K562 (cell line): ENCODE measurements at regions not wholly inside any gene's neighbourhood (a gene's known extent, or its start where the extent isn't known, plus 50 kb on each side); places are given as distances from the start of the nearest gene placed in this dataset.

ENCODE experiments used
- ATAC-seq: fragments of 200-7000 bp; cut with Tn5 transposase; 3 replicates; pipeline ENCODE4 v1.9.1; 2020; ENCODE audit warnings: moderate library complexity
- BruUV-seq: library from RNA; stranded (reverse); fragments of 400-500 nt; replicated peaks from 2 replicates; lab custom pipeline; 2021; lab: Mats Ljungman, UMichigan
- CTCF ChIA-PET: fragments of 300-600 bp; formaldehyde crosslinking; extraction: SDS; loops from one replicate; lab custom pipeline; 2021; ENCODE audit warnings: low intra/inter-chr PET ratio; lab: Yijun Ruan, JAX
- POLR2A ChIA-PET: fragments of 300-600, 350-650 bp; sonication (Branson Sonifier 250); formaldehyde crosslinking; extraction: SDS; loops from one replicate; lab custom pipeline; 2021; ENCODE audit warnings: antibody characterized with exemption, inconsistent platforms; lab: Yijun Ruan, JAX
- DNase-seq, 4 experiments: peaks; one replicate each; pipeline versions ENCODE4 v3.0.0 to v3.0.0-alpha.2; 2011 to 2018; ENCODE audit warnings: low spot score in 3 of 4, mixed read lengths in 3 of 4; ENCODE audit errors: extremely low read depth in 1 of 4
- FAIRE-seq: peaks from 2 replicates; lab custom pipeline; 2011; peaks lifted over from hg19 to GRCh38; lab: Jason Lieb, UNC
- H2AFZ ChIP-seq: 2 replicates; pipeline ENCODE4 v1.6.0; 2011; ENCODE audit warnings: low read depth, low read length, control low read depth, inconsistent platforms
- H3K27ac ChIP-seq: fragments of 200-600 bp; 3 replicates; pipeline ENCODE4 v1.8.0; 2011; ENCODE audit warnings: low read depth, mild to moderate bottlenecking, control low read depth, inconsistent platforms, low read length, moderate library complexity, mixed read lengths; ENCODE audit errors: extremely low read depth
- H3K27me3 ChIP-seq, 2 experiments: fragments of 300-600 bp in 1 of 2; 2 replicates in 1 of 2; 3 replicates in 1 of 2; pipeline versions ENCODE4 v1.6.0 to v1.8.0; 2011; ENCODE audit warnings: inconsistent platforms in 2 of 2, low read length in 2 of 2, mild to moderate bottlenecking in 1 of 2, mixed read lengths in 1 of 2, moderate library complexity in 1 of 2; ENCODE audit not compliant: control insufficient read depth in 2 of 2, insufficient read depth in 2 of 2
- H3K36me3 ChIP-seq: fragments of 300-600 bp; 3 replicates; pipeline ENCODE4 v1.8.0; 2011; ENCODE audit warnings: mild to moderate bottlenecking, low read length, inconsistent platforms; ENCODE audit not compliant: control insufficient read depth, insufficient read depth
- H3K4me1 ChIP-seq, 2 experiments: fragments of 200-600 bp in 1 of 2; replicated peaks in 1 of 2; 2 replicates in 1 of 2; 3 replicates in 1 of 2; pipeline versions ENCODE4 v1.5.1 to v1.8.0; 2011; ENCODE audit warnings: inconsistent platforms in 2 of 2, low read length in 2 of 2, mild to moderate bottlenecking in 1 of 2, mixed read lengths in 1 of 2, moderate library complexity in 1 of 2; ENCODE audit not compliant: control insufficient read depth in 2 of 2, insufficient read depth in 2 of 2
- H3K4me2 ChIP-seq: 2 replicates; pipeline ENCODE4 v1.6.1; 2011; ENCODE audit warnings: low read length, control low read depth, inconsistent platforms, mixed read lengths; ENCODE audit not compliant: insufficient read depth
- H3K4me3 ChIP-seq: fragments of 200-600 bp; sonication (generic), shearing (Covaris generic); 2 replicates; pipeline ENCODE4 v1.5.1; 2016; ENCODE audit warnings: control low read depth, inconsistent platforms
- H3K79me2 ChIP-seq: fragments of 200-600 bp; 3 replicates; pipeline ENCODE4 v1.8.0; 2011; ENCODE audit warnings: low read length, inconsistent platforms; ENCODE audit not compliant: control insufficient read depth, insufficient read depth
- H3K9ac ChIP-seq, 2 experiments: 2 replicates each; pipeline versions ENCODE4 v1.6.0 to v1.6.1; 2011; ENCODE audit warnings: low read depth in 2 of 2, low read length in 2 of 2, control low read depth in 1 of 2, inconsistent platforms in 1 of 2, mild to moderate bottlenecking in 1 of 2, mixed read lengths in 1 of 2; ENCODE audit not compliant: insufficient read depth in 1 of 2
- H3K9me1 ChIP-seq: one replicate; pipeline ENCODE4 v1.6.0; 2011; ENCODE audit warnings: inconsistent platforms, mild to moderate bottlenecking, low read length, moderate library complexity; ENCODE audit not compliant: control insufficient read depth, insufficient read depth
- H3K9me3 ChIP-seq: replicated peaks from 2 replicates; pipeline ENCODE4 v1.5.1; 2011; ENCODE audit warnings: low read depth, low read length, inconsistent platforms; ENCODE audit not compliant: control insufficient read depth, insufficient read depth
- H4K20me1 ChIP-seq: replicated peaks from 2 replicates; pipeline ENCODE4 v1.6.1; 2011; ENCODE audit warnings: low read length, inconsistent platforms, mixed read lengths; ENCODE audit not compliant: control insufficient read depth, insufficient read depth
- CBFA2T3 ChIP-seq: fragments of 450-650 bp; IDR thresholded peaks from 2 replicates; pipeline ENCODE4 v1.6.1; 2017
- MTF1 ChIP-seq: fragments of 250-450 bp; sonication (Bioruptor Pico); IDR thresholded peaks from 2 replicates; pipeline ENCODE4 v1.9.0; 2021; ENCODE audit warnings: moderate library complexity, mild to moderate bottlenecking, inconsistent platforms, borderline replicate concordance
- TAL1 ChIP-seq: fragments of 450-650 bp; IDR thresholded peaks from 2 replicates; pipeline ENCODE4 v1.6.1; 2016; ENCODE audit warnings: mild to moderate bottlenecking
- U2AF2 ChIP-seq: fragments of 200-400 bp; formaldehyde crosslinking; optimal IDR thresholded peaks from 2 replicates; pipeline ENCODE3; 2017; ENCODE audit warnings: low read depth, mild to moderate bottlenecking, low read length
- ZNF311 ChIP-seq: fragments of 250-450 bp; sonication (Bioruptor Pico); IDR thresholded peaks from 2 replicates; pipeline ENCODE4 v1.4.0; 2020; ENCODE audit warnings: mild to moderate bottlenecking, moderate library complexity
- in situ Hi-C: fragments of 300-500 bp; cut with MboI; formaldehyde crosslinking; loops from 4 replicates; pipeline ENCODE4 v1.15.0; 2018; ENCODE audit warnings: inconsistent platforms, mixed read lengths
- intact Hi-C: fragments of 100-400 bp; cut with micrococcal nuclease; formaldehyde crosslinking; loops from 2 replicates; pipeline ENCODE4 v1.14.2; 2022

DNA sequence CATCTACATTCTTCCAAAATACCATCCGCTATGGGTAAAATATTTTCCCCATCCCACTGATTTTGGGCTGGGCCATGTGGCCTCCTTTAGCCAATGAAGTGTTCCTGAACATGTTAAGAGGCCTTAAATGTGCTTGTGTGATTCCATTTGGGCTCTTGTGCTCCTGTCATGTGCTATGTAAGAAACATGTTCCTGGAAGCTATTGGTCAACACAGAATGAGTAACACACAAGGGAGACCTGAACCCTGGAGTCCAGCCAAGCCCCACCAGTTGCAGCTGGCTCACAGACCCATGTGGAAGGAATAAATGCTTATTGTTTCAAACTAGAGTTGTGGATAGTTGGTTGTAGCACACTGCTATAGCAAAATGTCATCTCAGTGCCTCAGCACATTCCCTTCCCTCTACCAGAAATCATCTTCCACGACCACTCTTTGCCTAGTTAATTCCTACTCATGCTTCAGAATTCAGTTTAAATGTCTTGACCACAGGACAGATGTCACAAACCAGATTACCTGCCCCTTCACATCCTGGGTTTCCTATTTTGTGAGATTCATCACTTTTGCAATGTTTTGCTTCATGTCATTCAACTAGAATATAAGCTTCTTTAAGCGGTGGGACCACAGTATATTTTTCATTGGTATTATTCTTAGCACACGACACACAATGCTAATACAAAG, 217.3 kb upstream of the EEA1 start (continued):
- peak; percentile 35 for TF ChIP-seq CBFA2T3
- TF ChIP-seq U2AF2 = no peak
- peak; percentile 31; the same call in 1 of the 2 replicates for TF ChIP-seq TAL1
- TF ChIP-seq MTF1 (CRISPR knock-in tag) = no peak

DNA sequence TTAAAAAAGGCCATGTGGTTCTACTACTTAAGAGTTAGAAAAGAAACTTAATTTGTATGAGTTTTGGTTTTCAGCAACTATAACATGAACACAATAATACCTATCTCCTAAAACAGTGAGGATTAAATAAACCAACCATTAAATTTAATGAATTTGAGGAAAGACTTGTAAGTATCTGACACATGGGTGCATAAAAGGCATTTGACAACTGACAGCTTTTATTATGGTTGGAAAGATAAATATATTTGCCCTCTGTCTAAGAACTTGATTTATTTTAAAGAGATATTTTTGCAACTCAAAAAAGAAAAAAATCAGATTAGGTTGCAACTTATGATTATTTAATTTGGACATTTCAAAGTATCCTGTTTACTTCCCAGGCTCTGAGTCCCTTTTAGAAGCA, 217.9 kb upstream of the EEA1 start:
- H3K4me1 ChIP-seq = peaks cover 0 to 9% of the 10 kb centered on the region in 2 experiments; a peak in 2 of 5 replicates
- no peaks in the 10 kb centered on the region for H3K9me3 ChIP-seq
- H3K4me3 ChIP-seq = no peak overlapping the region
- no peaks in the 10 kb centered on the region for H3K9me1 ChIP-seq
- TF ChIP-seq ZNF311 (CRISPR knock-in tag) = no peak
- no peak for DNase-seq
- in situ Hi-C loops (no loop called here), intact Hi-C loops (no loop called here)
- H3K27me3 ChIP-seq = no peaks in the 10 kb centered on the region
- no peaks in the 10 kb centered on the region for H3K79me2 ChIP-seq
- ChIA-PET CTCF (interaction anchor here (0.6 to 0.7 kb wide), 2 partner anchors 86 to 233 kb away, joined by 3 read pairs; no protein-coding TSS in a partner anchor), POLR2A (interaction anchor here (0.9 kb wide), 1 partner anchor 17 kb away, joined by 3 read pairs; no protein-coding TSS in a partner anchor)
- H3K9ac ChIP-seq = no peak overlapping the region
- FAIRE-seq = no peak
- H3K27ac ChIP-seq = no peak overlapping the region
- ATAC-seq = no peak
- H3K4me2 ChIP-seq = no peak overlapping the region
- H4K20me1 ChIP-seq = no peaks in the 10 kb centered on the region
- no TSS peak for BruUV-seq
- no peak overlapping the region for H2AFZ ChIP-seq
- H3K36me3 ChIP-seq = no peaks in the 10 kb centered on the region
